Epithelial cell of prostate (primary cell): ENCODE measurements at regions not wholly inside any gene's neighbourhood (a gene's known extent, or its start where the extent isn't known, plus 50 kb on each side); places are given as distances from the start of the nearest gene placed in this dataset.
"Not testable (repeated sequence)": the region's sequence is repeated elsewhere in the genome, so short reads cannot be mapped to it uniquely, and the experiment has no call there.

Source experiments
- DNase-seq: peaks from one replicate; pipeline ENCODE4 v3.0.0-alpha.2; 2011; ENCODE audit warnings: low read depth, low spot score
- H3K27ac ChIP-seq: fragments of 450-650 bp; 2 replicates; pipeline ENCODE4 v1.5.1; 2017; ENCODE audit warnings: mild to moderate bottlenecking

DNA sequence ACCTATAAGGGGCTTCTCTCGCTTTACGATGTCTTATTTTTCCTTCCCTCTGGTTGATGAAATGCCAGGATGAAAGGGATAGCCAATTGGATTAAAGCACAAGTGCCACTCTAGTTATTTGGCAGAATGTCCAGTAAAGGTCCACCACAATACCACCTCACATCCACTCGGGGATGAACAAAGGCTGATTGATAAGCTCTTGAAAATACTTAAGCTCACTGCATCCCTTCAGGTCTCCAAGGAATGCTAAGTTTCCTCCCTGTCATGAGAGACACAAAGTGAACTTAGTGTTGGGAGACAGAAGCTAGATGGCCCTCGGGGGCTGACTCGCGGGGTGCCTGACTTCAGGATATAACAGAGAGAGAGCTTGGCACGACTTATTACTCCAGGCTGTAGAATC, 185.9 kb upstream of the ZNF644 start:
- not testable (repeated sequence) for H3K27ac ChIP-seq, DNase-seq

DNA sequence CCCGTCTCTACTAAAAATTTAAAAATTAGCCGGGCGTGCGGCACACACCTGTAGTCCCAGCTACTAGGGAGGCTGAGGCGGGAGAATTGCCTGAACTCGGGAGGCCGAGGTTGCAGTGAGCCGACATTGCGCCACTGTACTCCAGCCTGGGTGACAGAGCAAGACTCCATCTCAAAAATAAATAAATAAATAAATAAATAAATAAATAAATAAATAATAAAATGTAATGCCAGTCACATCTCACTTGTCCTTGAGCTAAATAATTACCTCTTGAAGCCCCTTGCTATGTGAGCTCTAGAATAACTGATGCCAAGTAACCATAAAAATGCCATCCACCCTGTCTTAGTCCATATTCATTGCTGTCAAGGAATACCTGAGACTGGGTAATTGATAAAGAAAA, 182.3 kb upstream of the ZNF644 start:
- DNase-seq, H3K27ac ChIP-seq: not testable (repeated sequence)

DNA sequence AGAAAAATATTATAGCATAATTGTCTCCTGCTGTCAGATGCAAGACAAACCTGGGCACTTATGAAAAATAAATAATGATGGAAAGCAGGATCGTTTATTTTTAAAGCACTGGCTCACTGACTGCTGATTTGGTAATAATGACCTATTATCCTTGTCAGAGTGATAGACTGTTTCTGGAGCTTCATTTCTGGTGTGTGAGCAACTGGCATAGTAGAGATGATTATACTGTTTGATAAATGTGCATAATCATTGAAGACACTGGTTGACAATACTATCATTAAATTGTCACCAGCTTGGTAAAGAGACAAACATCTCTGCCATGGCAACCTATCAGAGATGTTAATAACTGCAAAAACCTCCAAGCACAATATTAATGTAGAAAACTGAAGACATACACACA, 179.9 kb upstream of the ZNF644 start:
- no peak overlapping the region for H3K27ac ChIP-seq
- no peak for DNase-seq

DNA sequence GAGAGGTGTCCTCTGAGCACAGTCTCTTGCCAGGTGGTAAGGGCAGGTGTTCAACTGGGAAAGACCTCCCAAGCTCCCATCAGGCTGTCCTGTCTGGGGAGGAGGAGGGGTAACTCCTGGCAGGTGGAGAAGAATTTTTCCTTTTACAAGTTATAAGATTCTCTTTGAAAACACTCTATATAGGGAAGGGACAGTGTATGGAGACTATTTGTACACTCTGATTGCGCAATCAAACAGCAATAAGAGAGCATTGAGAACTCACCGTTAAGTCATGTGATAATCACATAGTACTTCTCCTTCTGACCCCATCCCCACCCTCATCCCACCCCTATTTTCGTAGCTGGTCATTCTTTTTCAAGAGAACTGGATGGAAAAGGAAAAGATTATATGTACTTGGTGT, 179.3 kb upstream of the ZNF644 start:
- DNase-seq: no peak
- H3K27ac ChIP-seq: no peak overlapping the region

DNA sequence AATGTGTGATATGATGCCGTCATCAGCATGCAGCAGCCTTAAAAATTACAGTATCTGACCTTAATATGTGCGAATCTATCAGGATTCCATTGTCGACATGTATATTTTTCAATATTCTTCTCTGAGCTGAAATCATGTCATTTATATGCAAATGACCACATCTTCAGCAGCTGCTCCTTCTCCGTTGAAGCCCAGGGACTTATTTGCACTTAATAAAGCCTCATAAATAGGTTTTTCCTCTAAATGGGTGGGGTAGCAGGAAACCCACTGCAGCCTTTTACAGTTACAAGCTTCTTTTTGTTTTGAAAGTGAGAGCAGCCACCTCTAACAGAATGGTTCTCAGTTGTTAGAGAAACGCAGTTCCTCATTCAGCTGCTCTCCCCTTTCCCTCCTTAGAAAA, 178.8 kb upstream of the ZNF644 start:
- no peak overlapping the region for H3K27ac ChIP-seq
- DNase-seq: no peak

DNA sequence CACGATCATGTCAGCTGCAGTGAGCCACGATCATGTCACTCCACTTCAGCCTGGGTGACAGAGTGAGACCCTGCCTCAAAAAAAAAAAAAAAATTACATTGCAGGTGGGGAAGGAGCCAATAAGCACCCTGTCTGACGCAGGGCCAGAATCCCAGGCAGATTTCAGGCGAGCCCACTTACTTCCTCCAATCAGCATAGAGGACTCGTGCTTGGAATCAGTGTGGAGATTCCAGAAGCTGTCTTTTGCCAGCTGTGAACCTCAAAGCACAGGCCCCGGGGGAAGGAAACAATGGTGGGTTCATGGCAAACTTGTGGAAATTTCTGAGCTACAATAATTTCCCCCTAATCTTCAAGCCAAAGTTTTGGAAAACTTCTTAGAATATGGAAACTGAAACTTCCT, 178.2 kb upstream of the ZNF644 start:
- H3K27ac ChIP-seq: no peak overlapping the region
- DNase-seq: no peak

DNA sequence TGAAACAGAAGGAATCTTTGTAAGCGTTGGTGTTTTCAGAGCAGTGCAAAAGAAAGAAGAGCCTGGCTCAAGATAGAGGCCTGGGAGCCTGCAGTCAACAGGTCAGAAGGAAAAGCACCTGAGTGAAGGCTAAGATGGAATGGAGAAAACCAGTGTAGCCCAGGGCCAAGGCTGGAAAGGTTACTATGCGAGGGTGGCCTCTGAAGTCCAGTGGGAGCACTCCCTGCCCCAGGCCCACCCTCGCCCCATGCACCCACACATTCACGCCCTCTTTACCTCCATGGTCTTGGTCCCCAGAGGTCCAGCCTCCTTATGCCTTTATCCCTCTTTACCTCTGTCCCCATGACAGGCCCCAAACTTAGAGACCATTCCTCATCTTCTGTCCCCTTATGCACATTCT, 169.2 kb upstream of the ZNF644 start:
- no peak for DNase-seq
- H3K27ac ChIP-seq: no peak overlapping the region

DNA sequence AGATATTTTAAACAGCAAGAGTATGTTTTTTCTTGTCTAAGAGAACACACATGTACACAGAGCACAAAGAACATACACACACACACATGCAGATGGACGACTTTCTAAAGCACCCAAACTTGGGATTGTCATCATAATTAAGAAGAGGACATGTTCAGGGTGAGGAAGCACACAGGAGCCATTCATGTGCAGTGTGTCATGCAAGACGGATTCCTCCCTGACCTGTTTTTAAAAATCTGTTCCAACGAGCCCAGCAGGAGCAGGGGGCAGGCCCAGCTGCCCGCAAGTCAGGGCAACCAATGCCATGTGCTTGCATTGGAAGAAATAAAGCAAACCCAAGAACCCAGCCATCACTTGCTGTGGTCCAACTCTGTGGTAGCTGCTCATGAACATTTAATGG, 167.3 kb upstream of the ZNF644 start:
- H3K27ac ChIP-seq: no peak overlapping the region
- no peak for DNase-seq

DNA sequence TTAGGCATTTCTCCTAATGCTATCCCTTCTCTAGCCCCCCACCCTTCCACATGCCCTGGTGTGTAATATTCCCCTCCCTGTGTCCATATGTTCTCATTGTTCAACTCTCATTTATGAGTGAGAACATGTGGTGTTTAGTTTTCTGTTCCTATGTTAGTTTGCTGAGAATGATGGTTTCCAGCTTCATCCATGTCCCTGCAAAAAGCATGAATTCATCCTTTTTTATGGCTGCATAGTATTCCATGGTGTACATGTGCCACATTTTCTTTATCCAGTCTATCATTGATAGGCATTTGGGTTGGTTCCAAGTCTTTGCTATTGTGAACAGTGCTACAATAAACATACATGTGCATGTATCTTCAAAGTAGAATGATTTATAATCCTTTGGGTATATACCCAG, 161.0 kb upstream of the ZNF644 start:
- H3K27ac ChIP-seq: not testable (repeated sequence)

DNA sequence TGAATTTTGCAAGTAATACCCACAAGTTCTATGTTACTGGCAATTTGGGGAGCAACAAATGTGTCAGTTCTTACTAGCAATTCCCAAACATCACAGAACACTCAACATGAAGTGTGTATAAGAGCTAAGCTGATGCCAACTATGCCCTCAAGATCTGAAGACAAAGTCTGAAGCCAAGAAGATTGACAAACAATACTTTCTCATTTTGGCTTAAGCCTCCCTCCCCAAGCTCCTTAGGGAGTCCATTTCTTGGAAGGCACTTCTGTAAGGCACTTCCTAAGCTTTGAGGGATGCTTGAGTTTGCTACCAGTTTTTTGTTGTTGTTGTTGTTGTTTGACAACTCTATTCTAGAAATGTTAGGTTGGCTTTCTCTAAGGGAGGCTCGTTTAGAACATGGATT, 154.4 kb upstream of the ZNF644 start:
- no peak for DNase-seq
- no peak overlapping the region for H3K27ac ChIP-seq

More for the DNA sequence above, 161.0 kb upstream of the ZNF644 start:
- DNase-seq: not testable (repeated sequence)

DNA sequence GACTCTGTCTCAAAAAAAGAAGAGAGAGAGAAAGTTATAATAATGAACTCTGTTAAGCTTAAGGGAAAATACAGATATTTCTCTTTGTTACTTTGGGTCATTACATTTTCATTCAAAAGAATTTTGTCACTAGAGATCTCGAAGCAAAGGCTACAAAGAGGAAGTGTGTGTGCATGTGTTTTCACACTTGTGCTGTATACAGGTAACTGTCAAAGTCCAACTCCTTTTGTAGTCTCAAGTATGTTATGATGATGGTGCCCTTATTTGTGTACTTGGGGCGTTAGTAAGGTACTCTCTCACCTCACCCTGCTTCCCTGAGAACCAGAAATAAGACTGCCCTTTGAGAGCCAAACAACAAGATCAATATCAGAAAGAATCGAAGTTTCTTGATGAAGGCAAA, 152.9 kb upstream of the ZNF644 start:
- H3K27ac ChIP-seq: no peak overlapping the region
- no peak for DNase-seq

DNA sequence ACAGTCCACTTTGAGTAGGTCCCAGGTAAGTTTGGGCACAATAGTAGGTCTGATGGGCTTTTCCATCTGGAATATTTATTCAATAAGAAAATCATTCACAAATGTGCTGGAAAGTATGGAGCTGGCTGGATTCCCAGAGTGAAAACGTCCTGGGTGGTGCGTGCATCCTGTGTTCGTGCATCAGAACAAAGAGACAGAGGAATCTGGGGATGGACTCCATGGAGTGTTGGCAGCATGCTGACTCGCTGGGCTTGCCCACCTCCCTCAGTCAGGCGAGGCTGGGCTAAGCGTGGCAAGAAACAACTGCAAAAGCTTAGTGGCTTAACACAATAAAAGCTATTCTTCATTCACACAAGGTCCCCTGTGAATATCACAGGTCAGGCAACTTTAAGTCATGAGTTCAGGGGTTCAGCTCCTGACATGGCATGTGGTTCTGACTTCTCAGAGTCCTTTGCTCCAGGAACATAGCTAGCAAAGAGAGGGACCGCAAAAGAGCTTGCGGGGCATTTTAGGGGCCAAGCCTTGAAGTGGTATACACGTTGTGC, 151.6 kb upstream of the ZNF644 start:
- H3K27ac ChIP-seq: no peak overlapping the region
- DNase-seq: no peak

DNA sequence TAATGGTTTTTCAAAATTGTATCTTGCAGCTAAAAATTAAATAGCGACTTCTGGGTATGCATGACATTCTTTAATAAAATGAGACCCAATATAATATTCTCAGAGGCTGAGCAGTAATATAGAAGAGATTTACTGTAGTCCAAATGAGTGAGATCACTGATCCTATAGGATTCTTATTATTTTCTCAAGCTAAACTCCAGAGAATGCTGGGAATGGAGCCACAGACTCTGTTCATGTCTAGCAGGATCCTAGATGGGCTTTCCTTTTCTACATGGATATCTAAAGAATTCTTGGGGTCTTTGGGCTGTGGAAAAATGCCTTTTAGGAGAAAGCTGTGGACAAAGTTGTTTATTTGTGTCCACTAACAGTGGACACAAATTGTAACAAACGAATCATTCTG, 150.7 kb upstream of the ZNF644 start:
- H3K27ac ChIP-seq: no peak overlapping the region
- DNase-seq: no peak

DNA sequence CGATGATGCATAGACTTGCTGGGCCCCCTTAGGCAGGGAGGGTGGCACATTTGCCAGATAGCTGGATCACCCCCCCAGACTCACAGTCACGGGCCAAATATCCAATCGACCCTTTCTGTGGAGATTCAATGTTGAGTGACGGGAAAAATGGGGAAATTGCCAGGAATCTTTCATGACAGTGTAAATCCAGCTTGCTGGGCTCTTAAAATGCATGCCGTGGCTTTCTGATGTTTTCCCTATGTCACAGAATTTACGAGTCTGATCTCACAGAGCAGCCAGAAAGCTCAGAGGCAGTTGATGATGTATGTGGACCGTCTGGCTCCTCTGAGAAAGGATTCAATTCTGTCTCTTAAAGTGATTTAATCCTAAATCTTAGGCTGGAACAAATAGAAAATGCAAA, 150.1 kb upstream of the ZNF644 start:
- DNase-seq: no peak
- no peak overlapping the region for H3K27ac ChIP-seq

DNA sequence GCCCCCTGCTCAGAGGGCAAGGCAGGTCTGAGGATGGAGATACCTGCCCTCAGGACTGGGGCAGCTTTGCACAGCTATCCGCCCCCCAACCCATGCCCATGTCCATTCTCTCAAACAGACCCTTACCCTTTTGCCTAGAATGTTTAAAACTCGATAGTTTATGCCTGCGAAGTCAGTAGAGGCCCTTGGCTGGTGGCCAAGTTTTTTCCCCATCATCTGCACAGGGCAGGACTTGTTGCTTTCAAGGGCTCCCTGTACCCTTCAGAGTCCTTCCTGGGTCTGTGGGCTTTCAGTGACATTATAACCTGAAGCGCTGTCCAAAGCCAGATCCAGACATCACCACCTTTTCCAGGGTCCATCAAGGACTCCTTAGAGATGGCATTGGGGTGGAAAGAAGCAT, 148.7 kb upstream of the ZNF644 start:
- DNase-seq: no peak
- H3K27ac ChIP-seq: no peak overlapping the region

DNA sequence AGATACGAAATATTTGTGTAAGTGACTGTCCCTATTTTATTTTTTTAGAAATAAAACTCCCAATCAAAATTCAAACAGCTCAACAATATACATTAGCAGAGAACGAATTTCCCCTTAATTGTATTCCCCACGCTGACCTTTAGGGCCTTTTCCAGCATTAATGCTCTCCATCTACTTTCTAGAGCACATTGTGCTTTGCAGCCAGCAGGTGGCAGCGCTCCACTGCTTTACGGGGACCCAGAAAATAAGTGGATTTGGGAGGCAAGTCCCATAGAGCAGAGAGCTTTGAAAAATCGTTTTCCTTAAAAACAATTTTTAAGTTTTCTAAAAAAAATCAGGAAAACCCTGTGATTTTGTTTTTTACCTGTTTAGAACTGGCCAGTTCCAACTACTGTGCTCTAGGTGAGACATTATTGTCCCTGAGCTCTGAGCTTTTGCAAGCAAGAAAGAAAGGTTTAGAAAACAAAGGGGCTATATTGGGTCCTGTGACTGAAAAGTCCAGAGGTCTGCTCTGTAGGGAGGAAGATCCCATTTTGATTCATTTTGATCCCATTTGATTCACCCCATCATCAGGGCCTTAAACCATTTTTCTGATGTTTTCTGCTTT, 144.4 kb upstream of the ZNF644 start:
- H3K27ac ChIP-seq: no peak overlapping the region
- no peak for DNase-seq

DNA sequence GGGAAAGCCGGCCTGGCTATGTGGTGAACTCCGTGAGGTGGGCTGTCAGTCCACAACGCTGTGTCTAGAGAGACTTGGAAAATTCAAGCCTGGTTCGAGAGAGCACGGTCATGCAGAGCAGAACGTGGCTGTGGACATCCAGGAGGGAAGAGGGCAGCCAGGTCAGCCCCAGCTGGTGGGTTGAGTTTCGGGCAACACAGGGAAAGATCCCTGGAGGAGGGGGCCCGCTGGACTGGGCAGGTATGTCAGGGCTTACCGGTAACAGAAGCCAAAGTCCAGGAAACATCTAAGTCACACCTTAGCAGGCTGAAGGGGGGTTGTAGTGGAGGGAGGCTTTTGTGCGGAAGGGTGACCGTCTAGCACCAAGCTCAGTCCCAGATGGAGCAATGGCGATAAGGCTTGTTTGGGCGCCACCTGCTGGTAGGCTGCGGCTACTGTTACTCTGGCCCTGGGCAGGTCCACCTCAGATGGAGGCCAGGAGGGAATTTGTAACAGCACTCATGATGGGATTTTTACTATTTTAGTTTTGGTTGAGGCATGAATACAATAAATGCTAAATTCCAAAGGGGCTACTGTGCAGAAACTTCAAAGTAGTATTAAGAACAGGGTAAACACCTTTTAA, 143.3 kb upstream of the ZNF644 start:
- H3K27ac ChIP-seq: no peak overlapping the region

DNA sequence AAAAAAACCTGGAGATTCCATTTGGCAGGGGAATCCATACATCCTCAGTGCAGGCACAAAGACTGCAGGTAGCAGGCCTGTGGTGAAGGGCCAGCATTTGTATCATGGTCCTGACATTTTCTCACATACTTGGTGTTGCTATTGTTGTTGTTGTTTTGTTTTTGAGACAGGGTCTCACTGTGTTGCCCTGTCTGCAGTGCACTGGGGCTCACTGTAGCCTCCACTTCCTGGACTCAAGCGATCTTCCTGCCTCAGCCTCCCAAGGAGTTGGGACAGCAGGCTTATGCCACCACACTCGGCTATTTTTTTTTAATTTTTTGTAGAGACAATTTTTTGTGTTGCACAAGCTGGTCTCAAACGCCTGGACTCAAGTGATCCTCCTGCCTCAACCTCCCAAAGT, 140.8 kb upstream of the ZNF644 start:
- H3K27ac ChIP-seq: no peak overlapping the region
- no peak for DNase-seq

More for the DNA sequence above, 143.3 kb upstream of the ZNF644 start:
- DNase-seq: no peak

DNA sequence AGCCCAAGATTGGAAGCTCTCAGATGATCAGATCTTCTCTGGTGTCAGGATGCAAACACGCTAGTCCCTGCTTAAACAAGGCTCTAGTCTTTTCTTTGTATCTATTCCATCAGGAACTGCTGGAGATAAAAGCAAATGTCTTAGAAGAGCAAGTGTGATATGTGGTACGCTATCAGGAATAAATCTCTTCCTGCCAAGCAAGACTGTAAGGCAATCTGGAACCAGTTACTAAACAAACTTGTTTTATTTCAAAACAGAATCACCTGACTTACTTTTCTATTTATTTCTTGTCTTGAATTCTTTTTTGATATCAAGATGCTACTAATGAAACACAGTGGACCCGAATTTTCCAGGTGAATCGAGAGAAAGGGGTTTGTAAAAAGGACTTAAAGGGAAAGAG, 139.9 kb upstream of the ZNF644 start:
- no peak for DNase-seq
- H3K27ac ChIP-seq: no peak overlapping the region

DNA sequence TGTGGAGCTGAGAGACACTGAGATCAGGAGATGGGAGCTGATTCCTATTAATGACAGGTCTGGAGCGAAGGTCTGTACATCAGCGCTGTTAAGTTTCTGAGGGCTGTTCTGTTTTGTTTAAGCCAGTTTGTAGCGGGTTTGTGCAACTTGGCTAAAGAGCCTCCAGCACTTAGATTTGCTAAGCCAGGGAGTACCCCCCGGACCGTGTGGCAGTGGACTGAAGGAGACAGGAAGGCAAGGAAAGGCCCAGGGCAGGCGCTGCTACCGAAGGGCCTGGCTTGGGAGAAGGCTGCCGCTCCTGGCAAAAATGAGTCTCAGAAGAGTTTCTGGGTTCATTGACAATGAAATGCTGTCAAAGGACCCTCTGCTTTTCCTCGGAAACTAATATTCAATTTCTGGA, 139.3 kb upstream of the ZNF644 start:
- H3K27ac ChIP-seq: no peak overlapping the region
- no peak for DNase-seq

DNA sequence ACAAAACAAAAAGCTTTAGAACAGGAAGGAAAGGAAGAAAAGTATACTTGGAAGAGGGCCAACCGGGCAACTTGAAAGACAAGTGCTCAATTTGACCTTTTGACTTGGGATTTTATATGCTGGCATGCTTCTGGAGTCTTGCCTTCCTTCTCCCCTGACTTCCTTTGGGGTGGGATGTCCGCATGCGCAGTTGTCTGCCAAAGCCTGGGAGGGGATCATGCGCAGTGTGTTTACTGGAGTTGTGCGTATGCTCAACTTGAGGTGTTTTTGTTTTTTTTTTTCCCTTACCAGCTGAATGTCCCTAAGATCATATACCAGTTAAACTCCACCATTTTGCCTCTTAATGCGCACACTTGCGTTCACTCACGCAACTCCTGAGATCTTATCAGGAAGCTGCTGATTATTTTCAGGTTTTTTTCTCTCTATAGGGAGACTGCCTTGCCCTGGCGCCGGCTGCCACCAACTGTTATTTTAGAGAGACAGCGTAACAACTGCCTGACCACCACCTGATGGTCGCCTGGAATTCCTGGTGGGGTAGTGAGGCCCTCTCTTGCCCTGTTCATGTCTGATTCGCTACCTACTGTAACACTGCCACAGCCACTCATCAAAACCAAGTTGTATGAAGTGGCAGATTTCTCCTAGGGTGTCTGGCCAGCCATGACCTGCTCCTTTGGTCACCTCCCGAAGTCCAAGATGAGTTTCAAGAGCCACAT, 138.7 kb upstream of the ZNF644 start:
- no peak overlapping the region for H3K27ac ChIP-seq
- no peak for DNase-seq

DNA sequence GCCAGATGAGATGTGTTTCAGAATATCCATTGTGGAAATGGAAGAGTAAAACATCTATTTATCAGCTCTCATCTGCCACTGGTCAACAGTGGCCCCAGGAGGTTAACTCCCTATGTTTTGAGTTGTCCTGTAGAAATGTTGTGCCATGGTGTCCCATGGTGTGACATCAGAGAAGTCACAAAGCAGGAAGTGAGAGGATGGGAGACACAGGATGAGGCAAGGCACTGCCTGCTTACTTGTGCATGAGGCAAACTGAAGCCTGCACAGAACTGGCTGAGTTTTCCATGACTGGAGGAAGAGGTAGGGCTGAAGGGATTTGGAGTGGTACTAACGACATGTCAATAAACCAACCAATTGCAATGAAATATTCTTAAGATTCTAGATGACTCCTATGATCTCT, 131.5 kb upstream of the ZNF644 start:
- no peak for DNase-seq
- H3K27ac ChIP-seq: no peak overlapping the region
